ENCODE measurements at regions not wholly inside any gene's neighbourhood (a gene's known extent, or its start where the extent isn't known, plus 50 kb on each side); places are given as distances from the start of the nearest gene placed in this dataset.

GRCh38 chr2:8171608-8172007, 510.2 kb upstream of the ID2 start:
- no peak for TF ChIP-seq CTCF (conservative IDR thresholded peaks at IDR 0.05)
- no peak overlapping the region for H3K14ac ChIP-seq (ENCODE audit: insufficient read depth, low read length)
- no peak overlapping the region for H3K56ac ChIP-seq (ENCODE audit: insufficient read length, low read depth, low read length)
- H3K79me2 ChIP-seq (ENCODE audit: insufficient read depth, low read length): no peaks in the 10 kb centered on the region
- DNase-seq: no peak
- H2BK20ac ChIP-seq (ENCODE audit: low read depth, low read length, poor library complexity, severe bottlenecking): no peak overlapping the region
- peaks cover 7% of the 10 kb centered on the region; the same call in 1 of the 2 replicates for H3K4me1 ChIP-seq (ENCODE audit: insufficient read depth, low read length)
- H4K91ac ChIP-seq (ENCODE audit: insufficient read length, low read depth, low read length): no peak overlapping the region
- H2BK15ac ChIP-seq (ENCODE audit: low read depth, low read length): no peak overlapping the region
- no peak overlapping the region for H2AK5ac ChIP-seq (ENCODE audit: insufficient read length, low read length)
- H3K18ac ChIP-seq (ENCODE audit: insufficient read length, low read depth, low read length): no peak overlapping the region
- no peak overlapping the region for H3K4me2 ChIP-seq (ENCODE audit: insufficient read depth, insufficient read length, low read length)
- peaks cover 3% of the 10 kb centered on the region for H3K27me3 ChIP-seq (ENCODE audit: insufficient read depth, low read length)
- H2BK120ac ChIP-seq (ENCODE audit: low read depth, low read length, poor library complexity, severe bottlenecking): no peak overlapping the region
- H3K4me1 Mint-ChIP-seq: peaks cover 13 to 17% of the 10 kb centered on the region in 2 experiments
- H3K27ac ChIP-seq (ENCODE audit: insufficient read length, low read depth, low read length): no peak overlapping the region
- H3K27ac Mint-ChIP-seq: no peak overlapping the region; a peak in 1 of 7 replicates
- no peak overlapping the region for H3K4ac ChIP-seq (ENCODE audit: low read depth, low read length)
- H4K5ac ChIP-seq (ENCODE audit: insufficient read length, low read depth, low read length): no peak overlapping the region
- no peak overlapping the region for H2AFZ ChIP-seq (ENCODE audit: low read length)
- H3K9me3 Mint-ChIP-seq: no peaks in the 10 kb centered on the region; a peak in 1 of 5 replicates
- no peaks in the 10 kb centered on the region; a peak in 2 of 7 replicates for H3K36me3 Mint-ChIP-seq (ENCODE audit: insufficient read depth in 1 of 3, low read depth in 3 of 3)
- H3T11ph ChIP-seq (ENCODE audit: low read length): no peak overlapping the region
- no peaks in the 10 kb centered on the region for H3K27me3 Mint-ChIP-seq (ENCODE audit: low read depth)
- H3K4me3 Mint-ChIP-seq: no peak overlapping the region
- no peak overlapping the region for H3K9ac ChIP-seq (ENCODE audit: extremely low read depth, insufficient read length, low read length)
- H4K8ac ChIP-seq (replicated peaks; ENCODE audit: insufficient read length, low read depth, low read length): no peak overlapping the region
- no peaks in the 10 kb centered on the region for H4K20me1 ChIP-seq (ENCODE audit: control insufficient read depth, insufficient read depth, insufficient read length)
- no peaks in the 10 kb centered on the region for H3K79me1 ChIP-seq (ENCODE audit: insufficient read depth, low read depth, low read length, poor library complexity, severe bottlenecking)
- no peak overlapping the region for H3K23ac ChIP-seq (ENCODE audit: insufficient read length, low read depth, low read length)
- no CpG with 5 or more reads among the region's 2 CpGs for WGBS (ENCODE audit: extremely low coverage, insufficient read length, low lambda C conversion rate)
- no peaks in the 10 kb centered on the region for H3K9me3 ChIP-seq (ENCODE audit: control insufficient read depth, low read depth, low read length)
- H2BK12ac ChIP-seq (ENCODE audit: insufficient read length, low read depth, low read length): no peak overlapping the region
- H3K23me2 ChIP-seq (ENCODE audit: insufficient read length, low read depth, low read length, poor library complexity, severe bottlenecking): no peaks in the 10 kb centered on the region
- H2BK5ac ChIP-seq (ENCODE audit: insufficient read length, low read length): no peak overlapping the region

Data from H9 (cell line).